ENCODE measurements at regions not wholly inside any gene's neighbourhood (a gene's known extent, or its start where the extent isn't known, plus 50 kb on each side); places are given as distances from the start of the nearest gene placed in this dataset.
"Not testable (repeated sequence)": the region's sequence is repeated elsewhere in the genome, so short reads cannot be mapped to it uniquely, and the experiment has no call there.

- Histone ChIP-seq H3K4me3 (ENCODE audit: low read depth in 1 of 2, low read length in 2 of 2) (no peak overlapping the region), H3K4me1 (ENCODE audit: insufficient read depth, low read length) (no peaks in the 10 kb centered on the region), H3K9me3 (ENCODE audit: insufficient read depth, low read length, severe bottlenecking) (peaks cover 5% of the 10 kb centered on the region), H3K36me3 (ENCODE audit: insufficient read depth, low read length) (no peaks in the 10 kb centered on the region), H3K79me2 (ENCODE audit: insufficient read depth, low read length) (no peaks in the 10 kb centered on the region), H3K4me2 (ENCODE audit: insufficient read depth, low read length) (no peak overlapping the region), H3K27me3 (ENCODE audit: insufficient read depth, low read length, poor library complexity) (no peaks in the 10 kb centered on the region), H4K20me1 (ENCODE audit: insufficient read depth, low read length) (no peaks in the 10 kb centered on the region), H2AFZ (ENCODE audit: low read depth, low read length) (no peak overlapping the region), H3K27ac (ENCODE audit: low read length) (no peak overlapping the region), H3K9ac (ENCODE audit: low read depth, low read length) (no peak overlapping the region)
- ATAC-seq (ENCODE audit: insufficient read depth, low read depth): no peak
- TF ChIP-seq, protein P1, sequence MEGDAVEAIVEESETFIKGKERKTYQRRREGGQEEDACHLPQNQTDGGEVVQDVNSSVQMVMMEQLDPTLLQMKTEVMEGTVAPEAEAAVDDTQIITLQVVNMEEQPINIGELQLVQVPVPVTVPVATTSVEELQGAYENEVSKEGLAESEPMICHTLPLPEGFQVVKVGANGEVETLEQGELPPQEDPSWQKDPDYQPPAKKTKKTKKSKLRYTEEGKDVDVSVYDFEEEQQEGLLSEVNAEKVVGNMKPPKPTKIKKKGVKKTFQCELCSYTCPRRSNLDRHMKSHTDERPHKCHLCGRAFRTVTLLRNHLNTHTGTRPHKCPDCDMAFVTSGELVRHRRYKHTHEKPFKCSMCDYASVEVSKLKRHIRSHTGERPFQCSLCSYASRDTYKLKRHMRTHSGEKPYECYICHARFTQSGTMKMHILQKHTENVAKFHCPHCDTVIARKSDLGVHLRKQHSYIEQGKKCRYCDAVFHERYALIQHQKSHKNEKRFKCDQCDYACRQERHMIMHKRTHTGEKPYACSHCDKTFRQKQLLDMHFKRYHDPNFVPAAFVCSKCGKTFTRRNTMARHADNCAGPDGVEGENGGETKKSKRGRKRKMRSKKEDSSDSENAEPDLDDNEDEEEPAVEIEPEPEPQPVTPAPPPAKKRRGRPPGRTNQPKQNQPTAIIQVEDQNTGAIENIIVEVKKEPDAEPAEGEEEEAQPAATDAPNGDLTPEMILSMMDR (IDR thresholded peaks at IDR 0.05; ENCODE audit: borderline replicate concordance, extremely low read depth, low read length, poor library complexity, severe bottlenecking): no peak
- TF ChIP-seq EZH2 (IDR thresholded peaks at IDR 0.05; ENCODE audit: borderline replicate concordance, low read depth, low read length, severe bottlenecking): no peak
- no peak for DNase-seq
Measured at GRCh38 chr10:55627501-55628051, 733.5 kb downstream of the ZWINT start.

- H3K36me3 ChIP-seq (ENCODE audit: insufficient read depth, low read length); DNase-seq; H3K27me3 ChIP-seq (ENCODE audit: insufficient read depth, low read length, poor library complexity); H3K4me3 ChIP-seq (ENCODE audit: low read depth in 1 of 2, low read length in 2 of 2); H3K9ac ChIP-seq (ENCODE audit: low read depth, low read length); H3K4me2 ChIP-seq (ENCODE audit: insufficient read depth, low read length); H3K4me1 ChIP-seq (ENCODE audit: insufficient read depth, low read length); H2AFZ ChIP-seq (ENCODE audit: low read depth, low read length); H3K27ac ChIP-seq (ENCODE audit: low read length); H3K9me3 ChIP-seq (ENCODE audit: insufficient read depth, low read length, severe bottlenecking); H3K79me2 ChIP-seq (ENCODE audit: insufficient read depth, low read length); ATAC-seq (ENCODE audit: insufficient read depth, low read depth); H4K20me1 ChIP-seq (ENCODE audit: insufficient read depth, low read length): not testable (repeated sequence)
Measured at GRCh38 chr10:55601690-55602478, 759.2 kb downstream of the ZWINT start.

GRCh38 chr10:55551603-55552002 lies 750.6 kb upstream of the PCDH15 start:
- ATAC-seq (ENCODE audit: insufficient read depth, low read depth): no peak
- H3K9me3 ChIP-seq (ENCODE audit: insufficient read depth, low read length, severe bottlenecking): no peaks in the 10 kb centered on the region
- no peak overlapping the region for H3K27ac ChIP-seq (ENCODE audit: low read length)
- H3K27me3 ChIP-seq (ENCODE audit: insufficient read depth, low read length, poor library complexity): no peaks in the 10 kb centered on the region
- no peaks in the 10 kb centered on the region for H4K20me1 ChIP-seq (ENCODE audit: insufficient read depth, low read length)
- H3K4me3 ChIP-seq (ENCODE audit: low read depth in 1 of 2, low read length in 2 of 2): no peak overlapping the region
- no peaks in the 10 kb centered on the region for H3K4me1 ChIP-seq (ENCODE audit: insufficient read depth, low read length)
- no peak overlapping the region for H2AFZ ChIP-seq (ENCODE audit: low read depth, low read length)
- no peak overlapping the region for H3K4me2 ChIP-seq (ENCODE audit: insufficient read depth, low read length)
- H3K79me2 ChIP-seq (ENCODE audit: insufficient read depth, low read length): no peaks in the 10 kb centered on the region
- H3K9ac ChIP-seq (ENCODE audit: low read depth, low read length): no peak overlapping the region
- no peak for DNase-seq
- no peak for TF ChIP-seq EZH2 (IDR thresholded peaks at IDR 0.05; ENCODE audit: borderline replicate concordance, low read depth, low read length, severe bottlenecking)
- TF ChIP-seq, protein P1 (IDR thresholded peaks at IDR 0.05; ENCODE audit: borderline replicate concordance, extremely low read depth, low read length, poor library complexity, severe bottlenecking): no peak
- no peaks in the 10 kb centered on the region for H3K36me3 ChIP-seq (ENCODE audit: insufficient read depth, low read length)

DNA sequence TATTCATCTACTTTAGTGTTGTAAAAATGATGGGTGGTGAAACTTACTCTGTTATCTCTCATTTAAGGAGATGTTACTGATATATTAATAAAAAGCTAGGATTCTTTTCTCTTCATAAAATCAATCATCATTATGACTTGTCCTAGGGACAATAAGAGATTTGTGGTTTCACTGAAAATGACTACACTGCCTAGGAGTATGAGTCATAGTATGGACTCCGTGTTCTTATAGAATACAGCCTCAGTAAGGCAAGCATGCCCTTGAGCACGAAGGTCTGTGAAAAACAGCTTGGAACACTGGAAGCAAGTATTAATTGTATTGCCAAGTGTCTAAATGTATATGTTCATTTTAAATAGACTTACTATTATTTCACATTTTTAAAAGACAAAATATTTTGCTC lies 749.2 kb upstream of the PCDH15 start:
- H3K79me2 ChIP-seq (ENCODE audit: insufficient read depth, low read length): no peaks in the 10 kb centered on the region
- TF ChIP-seq, protein P1 (IDR thresholded peaks at IDR 0.05; ENCODE audit: borderline replicate concordance, extremely low read depth, low read length, poor library complexity, severe bottlenecking): no peak
- TF ChIP-seq EZH2 (IDR thresholded peaks at IDR 0.05; ENCODE audit: borderline replicate concordance, low read depth, low read length, severe bottlenecking): no peak
- H3K27ac ChIP-seq (ENCODE audit: low read length): no peak overlapping the region
- no peak for DNase-seq
- no peaks in the 10 kb centered on the region for H4K20me1 ChIP-seq (ENCODE audit: insufficient read depth, low read length)
- H3K36me3 ChIP-seq (ENCODE audit: insufficient read depth, low read length): no peaks in the 10 kb centered on the region
- no peak overlapping the region for H3K4me3 ChIP-seq (ENCODE audit: low read depth in 1 of 2, low read length in 2 of 2)
- H2AFZ ChIP-seq (ENCODE audit: low read depth, low read length): no peak overlapping the region
- no peak overlapping the region for H3K9ac ChIP-seq (ENCODE audit: low read depth, low read length)
- H3K4me2 ChIP-seq (ENCODE audit: insufficient read depth, low read length): no peak overlapping the region
- H3K27me3 ChIP-seq (ENCODE audit: insufficient read depth, low read length, poor library complexity): no peaks in the 10 kb centered on the region
- H3K9me3 ChIP-seq (ENCODE audit: insufficient read depth, low read length, severe bottlenecking): no peaks in the 10 kb centered on the region
- no peaks in the 10 kb centered on the region for H3K4me1 ChIP-seq (ENCODE audit: insufficient read depth, low read length)
- ATAC-seq (ENCODE audit: insufficient read depth, low read depth): no peak

GRCh38 chr10:55537497-55537896 lies 736.5 kb upstream of the PCDH15 start:
- H3K79me2 ChIP-seq (ENCODE audit: insufficient read depth, low read length); ATAC-seq (ENCODE audit: insufficient read depth, low read depth); H3K27ac ChIP-seq (ENCODE audit: low read length); H3K36me3 ChIP-seq (ENCODE audit: insufficient read depth, low read length); H3K4me2 ChIP-seq (ENCODE audit: insufficient read depth, low read length); H2AFZ ChIP-seq (ENCODE audit: low read depth, low read length); DNase-seq; H3K4me3 ChIP-seq (ENCODE audit: low read depth in 1 of 2, low read length in 2 of 2); H3K9ac ChIP-seq (ENCODE audit: low read depth, low read length); H3K27me3 ChIP-seq (ENCODE audit: insufficient read depth, low read length, poor library complexity); H4K20me1 ChIP-seq (ENCODE audit: insufficient read depth, low read length); H3K4me1 ChIP-seq (ENCODE audit: insufficient read depth, low read length); H3K9me3 ChIP-seq (ENCODE audit: insufficient read depth, low read length, severe bottlenecking): not testable (repeated sequence)

Data from DND-41 (cell line).